Hypothalamus (tissue), 51 donors: ENCODE measurements at regions not wholly inside any gene's neighbourhood (a gene's known extent, or its start where the extent isn't known, plus 50 kb on each side); places are given as distances from the start of the nearest gene placed in this dataset.

ENCODE experiments used
- DNase-seq, 51 donors: peaks; one replicate each; lab custom pipeline; 2025; lab: John Stamatoyannopoulos, UW

DNA sequence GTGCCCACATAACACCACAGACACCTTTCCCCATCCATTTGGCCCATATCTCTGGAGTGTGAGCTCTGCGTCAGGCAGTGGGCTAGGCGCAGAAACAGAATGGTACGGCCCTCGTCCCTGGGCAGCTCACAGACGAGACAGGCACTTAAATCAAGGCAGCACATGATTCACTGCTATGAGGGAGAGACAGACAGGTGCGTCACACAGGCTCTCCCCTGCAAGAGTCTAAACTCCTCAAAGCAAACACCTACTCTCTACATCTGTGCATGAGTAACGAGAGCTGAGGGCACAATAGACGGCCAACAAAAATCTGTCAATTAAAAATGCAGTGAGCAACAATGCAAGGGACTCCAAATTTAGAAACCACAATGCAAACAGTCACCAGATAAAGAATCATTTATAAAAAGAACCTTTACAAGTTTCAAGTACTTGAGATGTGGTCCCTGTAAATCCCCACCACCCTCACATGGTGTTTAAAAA, 348.9 kb downstream of the UQCRFS1 start:
- peak in 1 of 51 donors; percentile 29 for DNase-seq

DNA sequence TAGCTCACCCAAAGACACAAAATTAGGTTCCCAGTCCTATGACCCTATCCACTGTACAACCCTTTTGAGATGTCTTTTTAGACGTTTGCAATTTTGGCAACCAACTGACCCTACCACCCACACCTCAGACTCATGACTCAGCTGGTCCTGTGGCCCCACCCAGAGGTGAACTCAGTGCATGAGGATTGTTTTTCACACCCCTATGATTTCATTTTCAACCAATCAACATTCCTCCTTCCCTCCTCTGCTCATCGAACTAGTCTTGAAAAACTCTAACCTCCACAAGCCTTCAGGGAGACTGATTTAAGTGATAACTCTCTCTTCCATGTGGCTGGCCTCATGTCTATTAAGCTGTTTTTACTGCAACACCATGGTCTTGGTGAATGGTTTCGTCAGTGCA, 350.7 kb downstream of the UQCRFS1 start:
- no peak for DNase-seq

GRCh38 chr19:28859811-28860210, 353.1 kb downstream of the UQCRFS1 start:
- DNase-seq: no peak

DNA sequence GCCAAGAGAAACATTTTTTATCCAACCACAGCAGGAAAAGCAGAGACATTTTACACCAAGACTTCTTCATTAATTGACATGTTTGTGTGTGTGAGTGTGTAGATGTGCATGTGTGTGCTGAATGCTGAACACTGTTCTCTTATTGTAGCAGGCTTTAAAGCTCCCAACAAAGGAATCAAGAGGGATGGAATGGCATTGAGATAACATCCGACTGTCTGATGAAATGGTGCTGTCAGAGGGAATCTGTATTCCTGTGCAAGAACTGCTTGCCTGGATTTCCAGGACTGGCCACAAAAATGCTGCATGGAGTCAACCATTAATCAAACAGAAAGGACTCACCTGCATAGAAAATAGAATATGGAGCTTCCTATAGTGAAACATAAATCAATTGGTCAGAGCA, 354.0 kb downstream of the UQCRFS1 start:
- DNase-seq: no peak

DNA sequence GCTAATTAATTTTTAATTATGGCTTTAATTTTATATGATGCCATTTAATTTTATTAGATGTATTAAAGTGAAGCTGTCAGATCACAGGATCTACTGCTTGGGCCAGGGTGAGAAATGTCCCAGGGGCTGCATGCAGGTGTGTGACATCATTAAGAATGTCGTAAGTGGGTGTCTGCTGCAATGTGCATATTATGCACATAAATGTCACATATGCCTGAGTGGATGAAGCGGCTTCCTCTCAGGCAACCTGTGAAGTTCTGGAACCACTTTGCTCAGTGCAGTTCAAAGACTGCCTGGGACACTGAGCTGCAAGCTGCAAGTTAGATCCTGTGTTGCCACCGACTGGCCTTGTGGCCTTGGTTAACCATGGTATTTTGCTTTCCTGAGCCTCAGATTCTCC, 355.0 kb downstream of the UQCRFS1 start:
- DNase-seq: no peak

DNA sequence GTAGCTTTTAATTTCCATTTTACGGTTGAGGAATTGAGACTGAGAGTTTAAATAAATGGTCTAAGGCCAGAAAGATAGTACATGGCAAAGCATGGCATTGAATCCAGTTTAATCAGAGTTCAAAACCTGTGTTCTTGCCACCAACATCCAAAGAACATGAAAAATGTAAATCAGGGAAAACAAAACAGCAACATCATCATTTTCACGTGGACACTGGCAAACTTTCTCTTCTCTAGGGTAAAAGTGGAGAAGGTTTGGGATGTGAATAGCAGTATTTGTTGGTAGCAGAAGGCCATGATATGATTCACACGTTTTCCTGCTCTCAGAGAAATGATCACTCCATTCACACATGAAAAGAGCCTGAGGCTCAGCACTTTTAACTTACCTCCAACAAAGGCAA, 357.7 kb downstream of the UQCRFS1 start:
- DNase-seq: no peak

DNA sequence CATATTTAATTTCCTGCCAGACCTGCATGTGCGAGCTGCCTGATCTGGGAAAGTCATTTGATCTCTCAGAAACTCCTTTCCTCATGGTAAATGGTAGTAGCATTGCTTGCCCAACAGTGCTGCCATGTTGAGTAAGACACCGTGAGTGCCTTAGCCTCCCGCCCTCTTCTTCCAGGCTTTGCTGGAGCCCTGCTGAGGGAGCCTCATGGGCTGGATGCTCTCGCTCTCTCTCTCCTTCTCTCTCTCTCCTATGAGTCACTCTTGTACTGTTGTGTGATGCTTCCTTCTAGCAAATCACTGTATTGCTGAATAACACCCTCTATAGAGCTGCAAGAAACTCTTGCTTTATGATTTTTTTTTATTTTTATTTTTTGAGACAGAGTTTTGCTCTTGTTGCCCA, 365.5 kb downstream of the UQCRFS1 start:
- DNase-seq: no peak

DNA sequence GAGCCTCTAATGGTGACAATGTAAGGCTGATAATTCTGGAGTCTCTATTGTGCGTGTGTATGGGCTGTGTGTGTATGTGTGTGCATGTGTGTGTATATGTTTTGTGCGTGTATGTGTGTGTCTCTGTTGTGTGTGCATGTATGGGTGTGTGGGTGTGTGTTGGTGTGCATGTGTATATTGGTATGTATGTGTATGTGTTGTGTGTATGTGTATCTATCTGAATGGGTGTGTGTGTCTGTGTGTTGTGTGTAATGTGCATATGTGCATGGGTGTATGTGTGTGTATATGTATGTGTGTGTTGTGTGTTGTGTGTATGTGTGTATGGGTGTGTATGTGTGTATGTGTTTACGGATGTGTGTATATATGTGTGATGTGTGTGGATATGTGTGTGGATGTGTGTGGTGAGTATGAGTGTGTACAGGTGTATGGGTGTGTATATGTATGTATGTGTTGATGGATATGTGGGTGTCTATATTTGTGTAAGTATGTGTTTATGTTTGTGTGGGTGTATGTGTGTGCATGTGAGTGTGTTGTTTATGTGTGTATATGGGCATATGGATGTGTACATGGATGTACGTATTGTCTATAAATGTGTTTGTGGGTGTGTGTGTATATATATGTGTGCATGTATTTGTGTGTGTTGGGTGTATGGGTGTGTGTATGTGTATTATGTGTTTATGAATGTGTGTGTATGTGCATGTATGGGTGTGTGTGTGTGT, 366.7 kb downstream of the UQCRFS1 start:
- DNase-seq: no peak

DNA sequence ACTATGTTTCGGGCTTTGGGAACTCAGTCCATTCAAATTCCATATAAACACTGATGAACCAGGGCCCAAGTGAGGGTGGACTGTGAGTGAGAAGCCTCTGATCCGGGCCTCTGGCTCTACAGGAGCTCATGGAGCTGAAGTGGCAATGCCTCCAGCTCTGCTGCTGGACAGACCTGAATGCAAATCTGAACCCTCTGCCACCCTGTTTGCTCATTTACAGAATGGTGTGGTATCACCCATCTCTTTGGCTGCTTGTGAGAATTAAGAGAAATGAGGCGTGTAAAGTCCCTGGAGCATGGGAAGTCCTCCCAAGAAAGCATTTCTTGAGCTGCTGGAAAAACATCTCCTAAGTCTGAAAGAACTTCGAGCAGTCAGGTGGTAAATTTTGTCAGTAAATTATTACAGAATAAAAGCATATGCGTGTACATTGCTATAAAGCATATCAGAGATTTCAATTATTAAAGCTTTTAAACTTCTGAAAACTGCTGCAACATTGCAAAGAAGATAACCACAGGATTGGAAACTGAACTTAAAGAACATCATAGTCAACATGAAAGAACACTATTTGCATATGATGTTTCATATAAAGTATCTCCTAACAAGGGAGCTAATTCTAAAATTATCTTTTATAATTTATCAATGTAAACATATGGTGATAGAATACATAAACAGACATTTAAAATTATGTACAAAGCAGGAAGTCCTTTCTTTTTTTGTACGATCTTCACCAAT, 369.0 kb downstream of the UQCRFS1 start:
- DNase-seq: no peak

- DNase-seq: no peak
Measured at GRCh38 chr19:28841531-28841930, 371.4 kb downstream of the UQCRFS1 start.

DNA sequence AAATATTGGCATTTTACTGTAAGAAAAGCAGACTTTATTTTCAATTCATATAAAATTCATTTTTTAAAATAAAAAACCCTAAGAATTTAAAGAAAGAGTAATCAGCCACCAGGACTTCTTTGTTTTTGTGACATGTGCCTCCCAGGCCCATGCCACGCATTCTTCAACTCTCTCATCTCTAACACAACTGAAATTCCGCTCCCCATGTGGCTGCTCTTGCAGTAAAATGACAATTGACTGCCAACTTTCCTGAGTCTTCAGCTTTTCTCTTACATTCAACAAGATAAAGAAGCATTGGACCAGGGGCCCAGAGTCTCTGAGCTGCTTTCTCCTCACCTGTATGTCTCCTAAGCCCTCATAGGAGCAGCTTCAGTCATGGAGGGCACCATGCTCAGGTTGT, 372.1 kb downstream of the UQCRFS1 start:
- no peak for DNase-seq

GRCh38 chr19:28839455-28839854, 373.5 kb downstream of the UQCRFS1 start:
- no peak for DNase-seq

- DNase-seq: no peak
Measured at GRCh38 chr19:28838909-28839308, 374.0 kb downstream of the UQCRFS1 start.

- no peak for DNase-seq
Measured at GRCh38 chr19:28836421-28836820, 376.5 kb downstream of the UQCRFS1 start.

DNA sequence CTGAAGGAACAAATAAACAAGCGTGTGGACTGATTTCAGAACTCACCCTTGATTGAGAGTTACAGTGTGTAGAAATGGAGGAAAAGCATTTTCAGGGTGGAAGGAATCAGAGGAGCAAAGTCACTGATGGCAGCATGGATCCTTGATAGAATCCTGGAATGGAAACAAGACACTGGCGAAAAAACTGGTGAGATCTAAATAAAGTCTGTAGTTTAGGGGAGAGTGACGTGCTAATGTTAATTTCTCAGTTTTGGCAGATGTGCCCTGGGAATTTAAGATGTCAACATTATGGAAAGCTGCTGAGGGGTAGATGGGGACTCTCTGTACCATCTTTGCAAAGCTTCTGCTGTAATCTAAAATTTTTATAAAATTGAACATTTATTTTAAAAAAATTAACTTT, 378.0 kb downstream of the UQCRFS1 start:
- DNase-seq: no peak

DNA sequence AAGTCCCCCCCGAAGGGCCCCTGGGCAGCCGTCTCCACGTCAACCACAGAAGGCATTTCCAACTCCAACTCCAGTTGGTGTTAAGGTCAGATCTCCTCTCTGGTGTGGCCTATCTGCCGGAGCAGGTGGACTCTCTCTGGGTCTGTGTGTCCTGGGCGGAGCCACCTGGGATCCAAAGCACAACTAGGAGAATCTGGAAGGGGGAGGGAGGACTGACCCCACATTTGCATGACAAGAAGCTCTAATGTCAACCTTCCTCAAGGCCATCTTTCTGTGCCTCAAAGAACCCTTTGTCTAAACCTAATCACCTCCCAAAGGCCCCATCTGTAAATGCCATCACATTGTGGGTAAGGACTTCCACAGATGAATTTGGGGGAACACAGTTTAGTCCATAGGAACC, 381.5 kb downstream of the UQCRFS1 start:
- no peak for DNase-seq

DNA sequence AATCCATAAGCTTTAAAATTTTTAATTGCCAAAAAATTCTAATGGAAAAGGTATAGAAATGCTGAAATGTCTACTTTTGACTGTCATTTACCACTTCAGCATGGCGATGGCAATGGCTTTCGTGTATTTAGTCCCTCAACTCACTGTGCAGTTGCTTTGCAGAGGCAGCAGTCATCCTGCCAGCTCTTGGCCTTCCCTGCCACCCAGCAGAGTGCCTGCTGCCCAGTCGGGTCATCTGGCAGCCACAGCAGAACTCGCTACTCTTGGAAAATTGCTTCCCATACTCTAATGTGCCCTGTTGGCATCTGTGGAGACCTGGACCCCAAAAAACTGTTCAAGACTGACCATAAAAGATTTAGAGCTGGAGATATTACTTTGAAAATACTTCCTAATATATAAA, 383.2 kb downstream of the UQCRFS1 start:
- DNase-seq: peak in 9 of 51 donors; percentile 0 to 26 (median 10)

- no peak for DNase-seq
Measured at GRCh38 chr19:28829359-28829758, 383.6 kb downstream of the UQCRFS1 start.

- DNase-seq: no peak
Measured at GRCh38 chr19:28828276-28828870, 384.6 kb downstream of the UQCRFS1 start.

GRCh38 chr19:28827382-28827781, 385.6 kb downstream of the UQCRFS1 start:
- no peak for DNase-seq

- DNase-seq: no peak
Measured at GRCh38 chr19:28823338-28823961, 389.5 kb downstream of the UQCRFS1 start.
